ENCODE measurements at regions not wholly inside any gene's neighbourhood (a gene's known extent, or its start where the extent isn't known, plus 50 kb on each side); places are given as distances from the start of the nearest gene placed in this dataset.

DNA sequence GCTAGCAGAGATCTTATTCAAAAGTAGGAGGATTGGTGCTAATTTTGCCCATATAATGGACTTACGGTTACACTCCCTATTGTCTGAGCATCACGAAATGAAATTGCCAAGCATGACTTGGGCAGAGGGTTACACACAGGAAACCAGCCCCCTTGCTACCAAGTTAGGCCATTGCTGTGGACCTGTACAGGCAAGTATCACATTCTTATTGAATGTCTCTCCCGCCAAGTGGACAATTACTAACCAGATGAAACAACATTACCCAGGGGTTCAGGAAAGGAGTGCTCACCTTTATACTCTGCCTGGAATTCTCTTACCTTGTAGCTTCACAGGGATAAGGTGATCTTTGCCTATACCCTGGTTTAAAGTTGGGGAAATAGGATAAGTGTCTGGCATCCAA, 70.6 kb upstream of the TOX3 start:
- TF ChIP-seq CTCF (conservative IDR thresholded peaks at IDR 0.05; ENCODE audit: low read depth, low read length), result no peak
- TF ChIP-seq EZH2 (IDR thresholded peaks at IDR 0.05; ENCODE audit: low read length, unreplicated experiment), result no peak
- TF ChIP-seq EZH2phosphoT487 (IDR thresholded peaks at IDR 0.05; ENCODE audit: borderline replicate concordance, low read length), result no peak

Measured in PC-3 (cell line).